CD14-positive monocyte (primary cell): ENCODE measurements at regions not wholly inside any gene's neighbourhood (a gene's known extent, or its start where the extent isn't known, plus 50 kb on each side); places are given as distances from the start of the nearest gene placed in this dataset.

Experiments
- DNase-seq, 3 donors: peaks; one replicate each; pipeline ENCODE4 v3.0.0-alpha.2; 2011 to 2022
- H2AFZ ChIP-seq: 2 replicates; pipeline ENCODE4 v1.6.0; 2012; ENCODE audit warnings: mild to moderate bottlenecking, low read depth, low read length, inconsistent platforms; ENCODE audit not compliant: insufficient read depth, poor library complexity, severe bottlenecking
- H3K27ac ChIP-seq, 2 donors: 1 replicate in 1 of 2; 2 replicates in 1 of 2; pipeline ENCODE4 v1.5.1; 2012 to 2013; ENCODE audit warnings: low read length in 2 of 2, control low read depth in 1 of 2, inconsistent platforms in 1 of 2, low read depth in 1 of 2, mild to moderate bottlenecking in 1 of 2
- H3K27me3 ChIP-seq, 2 donors: one replicate each; pipeline versions ENCODE4 v1.6.0 to v1.6.1; 2011 to 2013; ENCODE audit warnings: low read length in 2 of 2; ENCODE audit not compliant: control insufficient read depth in 2 of 2, insufficient read depth in 2 of 2
- H3K36me3 ChIP-seq, 2 donors: replicated peaks in 1 of 2; 1 replicate in 1 of 2; 2 replicates in 1 of 2; pipeline versions ENCODE4 v1.5.1 to v1.6.1; 2012 to 2013; ENCODE audit warnings: low read length in 2 of 2, control low read depth in 1 of 2, inconsistent platforms in 1 of 2, mild to moderate bottlenecking in 1 of 2; ENCODE audit not compliant: insufficient read depth in 2 of 2, control insufficient read depth in 1 of 2
- H3K4me1 ChIP-seq, 2 donors: 1 replicate in 1 of 2; 2 replicates in 1 of 2; pipeline versions ENCODE4 v1.5.1 to v1.6.1; 2012 to 2013; ENCODE audit warnings: low read length in 2 of 2, control low read depth in 1 of 2, inconsistent platforms in 1 of 2, mild to moderate bottlenecking in 1 of 2, moderate library complexity in 1 of 2; ENCODE audit not compliant: insufficient read depth in 2 of 2, control insufficient read depth in 1 of 2
- H3K4me2 ChIP-seq: replicated peaks from 2 replicates; pipeline ENCODE3; 2012; ENCODE audit warnings: low read length, moderate library complexity, mild to moderate bottlenecking; ENCODE audit not compliant: poor library complexity, severe bottlenecking; ENCODE audit errors: extremely low read depth
- H3K4me3 ChIP-seq, 3 experiments: fragments of 200-600 bp in 1 of 3; sonication (generic) in 1 of 3; replicated peaks in 1 of 3; 1 replicate in 2 of 3; 2 replicates in 1 of 3; pipeline ENCODE4 v1.5.1; 2011 to 2013; ENCODE audit warnings: low read length in 3 of 3, mild to moderate bottlenecking in 3 of 3, control low read depth in 2 of 3, low read depth in 2 of 3, inconsistent platforms in 1 of 3, moderate library complexity in 1 of 3
- H3K79me2 ChIP-seq: 2 replicates; pipeline ENCODE4 v1.6.0; 2012; ENCODE audit warnings: mild to moderate bottlenecking, control low read depth, inconsistent platforms, low read length, moderate library complexity; ENCODE audit not compliant: insufficient read depth
- H3K9ac ChIP-seq: 2 replicates; pipeline ENCODE4 v1.6.0; 2017; ENCODE audit warnings: low read length, mild to moderate bottlenecking; ENCODE audit not compliant: insufficient read depth, poor library complexity, severe bottlenecking
- H3K9me3 ChIP-seq, 2 donors: replicated peaks in 1 of 2; 1 replicate in 1 of 2; 2 replicates in 1 of 2; pipeline versions ENCODE4 v1.5.1 to v1.6.1; 2012 to 2013; ENCODE audit warnings: low read length in 2 of 2, control low read depth in 1 of 2; ENCODE audit not compliant: control insufficient read depth in 1 of 2, insufficient read depth in 1 of 2
- H4K20me1 ChIP-seq: 2 replicates; pipeline ENCODE4 v1.6.0; 2012; ENCODE audit warnings: mild to moderate bottlenecking, low read length, control low read depth, moderate library complexity; ENCODE audit not compliant: insufficient read depth
- H3K27ac Mint-ChIP-seq, 7 donors: one replicate each; pipeline ENCODE4 v1.8.0; 2020; ENCODE audit warnings: mild to moderate bottlenecking in 7 of 7, mixed read lengths in 7 of 7, moderate library complexity in 6 of 7, inconsistent platforms in 2 of 7
- H3K27me3 Mint-ChIP-seq, 3 donors: one replicate each; pipeline ENCODE4 v1.8.0; 2021 to 2022; ENCODE audit warnings: low read depth in 3 of 3, mild to moderate bottlenecking in 3 of 3, mixed read lengths in 3 of 3, moderate library complexity in 3 of 3, inconsistent platforms in 1 of 3
- H3K36me3 Mint-ChIP-seq, 2 donors: one replicate each; pipeline ENCODE4 v1.8.0; 2020; ENCODE audit warnings: mixed read lengths in 2 of 2, inconsistent platforms in 1 of 2, mild to moderate bottlenecking in 1 of 2
- H3K4me1 Mint-ChIP-seq: one replicate; pipeline ENCODE4 v1.8.0; 2020; ENCODE audit warnings: mild to moderate bottlenecking, mixed read lengths
- H3K4me3 Mint-ChIP-seq, 2 donors: one replicate each; pipeline ENCODE4 v1.8.0; 2020; ENCODE audit warnings: mild to moderate bottlenecking in 2 of 2, mixed read lengths in 2 of 2, moderate library complexity in 1 of 2
- H3K9me3 Mint-ChIP-seq, 7 donors: one replicate each; pipeline ENCODE4 v1.8.0; 2020 to 2022; ENCODE audit warnings: mixed read lengths in 7 of 7, mild to moderate bottlenecking in 6 of 7, moderate library complexity in 6 of 7, inconsistent platforms in 2 of 7
- CTCF ChIP-seq: fragments of 200-600 bp; IDR thresholded peaks from one replicate; pipeline ENCODE4 v1.8.0; 2022; ENCODE audit warnings: antibody characterized with exemption, mild to moderate bottlenecking
- WGBS: methylation state at CpG from one replicate; pipeline ENCODE4 v1.1.5; 2013; ENCODE audit warnings: missing lambda C conversion rate; ENCODE audit not compliant: insufficient coverage; 5-methylcytosine and 5-hydroxymethylcytosine counted together
- intact Hi-C, 2 donors: fragments of 100-400 bp; cut with micrococcal nuclease; formaldehyde crosslinking; loops; one replicate each; pipeline versions ENCODE4 v1.15.0 to v1.15.1; 2023

- intact Hi-C loops, result no loop called here
- no peaks in the 10 kb centered on the region for H4K20me1 ChIP-seq
- Mint-ChIP-seq H3K4me3 (no peak overlapping the region), H3K9me3 (peaks cover 0 to 3% (median 0%) of the 10 kb centered on the region in 7 donors), H3K27me3 (peaks cover 8 to 20% (median 8%) of the 10 kb centered on the region in 3 donors), H3K36me3 (no peaks in the 10 kb centered on the region), H3K4me1 (no peaks in the 10 kb centered on the region), H3K27ac (no peak overlapping the region)
- no peak for TF ChIP-seq CTCF
- H3K79me2 ChIP-seq, result no peaks in the 10 kb centered on the region
- peaks cover 0 to 6% of the 10 kb centered on the region in 2 donors for H3K27me3 ChIP-seq
- H3K36me3 ChIP-seq, result no peaks in the 10 kb centered on the region
- no peak for DNase-seq
- no peaks in the 10 kb centered on the region for H3K4me1 ChIP-seq
- no peak overlapping the region for H2AFZ ChIP-seq
- no peaks in the 10 kb centered on the region for H3K9me3 ChIP-seq
- no CpG with 5 or more reads among the region's 6 CpGs for WGBS
- no peak overlapping the region for H3K4me2 ChIP-seq
- no peak overlapping the region for H3K9ac ChIP-seq
- no peak overlapping the region for H3K27ac ChIP-seq
- H3K4me3 ChIP-seq, result no peak overlapping the region
These were observed 568.8 kb upstream of the ZFHX3 start for GRCh38 chr16:73616770-73617169.

- Histone ChIP-seq H3K9ac (no peak overlapping the region), H3K36me3 (no peaks in the 10 kb centered on the region), H3K4me3 (no peak overlapping the region), H3K79me2 (no peaks in the 10 kb centered on the region), H4K20me1 (no peaks in the 10 kb centered on the region), H3K4me2 (no peak overlapping the region), H2AFZ (no peak overlapping the region), H3K27ac (no peak overlapping the region), H3K27me3 (peaks cover 0 to 6% of the 10 kb centered on the region in 2 donors), H3K4me1 (no peaks in the 10 kb centered on the region), H3K9me3 (no peaks in the 10 kb centered on the region)
- 86% methylated on average over 2 of the region's 5 CpGs for WGBS
- Mint-ChIP-seq H3K27me3 (peaks cover 8 to 20% (median 8%) of the 10 kb centered on the region in 3 donors), H3K4me1 (no peaks in the 10 kb centered on the region), H3K36me3 (no peaks in the 10 kb centered on the region), H3K4me3 (no peak overlapping the region), H3K9me3 (peaks cover 0 to 1% (median 0%) of the 10 kb centered on the region in 7 donors), H3K27ac (no peak overlapping the region)
- intact Hi-C loops, result no loop called here
- no peak for DNase-seq
- TF ChIP-seq CTCF, result no peak
These were observed 568.3 kb upstream of the ZFHX3 start for GRCh38 chr16:73616166-73616753.
